ENCODE measurements at regions not wholly inside any gene's neighbourhood (a gene's known extent, or its start where the extent isn't known, plus 50 kb on each side); places are given as distances from the start of the nearest gene placed in this dataset.

DNA sequence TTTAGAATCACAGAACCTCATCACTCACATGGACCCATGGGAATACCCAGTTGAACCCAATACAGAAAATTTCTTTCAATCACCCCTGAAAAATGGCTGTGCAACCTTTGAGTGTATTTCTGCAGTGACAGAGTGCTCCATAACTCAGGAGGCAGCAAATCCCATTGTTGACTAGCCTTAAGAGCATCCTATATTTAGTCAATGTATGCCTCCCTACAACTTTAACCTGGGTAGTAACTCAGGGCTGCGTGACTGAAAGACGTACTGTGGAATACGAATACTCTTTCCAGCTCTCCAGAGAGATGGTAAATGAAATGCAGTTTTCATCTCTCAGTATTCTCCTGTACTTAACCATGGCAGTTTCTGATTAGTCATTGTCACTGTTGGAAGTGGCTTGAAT lies 573.0 kb upstream of the POM121L12 start:
- TF ChIP-seq CTCF (IDR thresholded peaks at IDR 0.05) = no peak
- no peak for TF ChIP-seq POLR2A (IDR thresholded peaks at IDR 0.05)

All from body of pancreas (tissue), 4 donors.